ENCODE measurements at regions not wholly inside any gene's neighbourhood (a gene's known extent, or its start where the extent isn't known, plus 50 kb on each side); places are given as distances from the start of the nearest gene placed in this dataset.

GRCh38 chr7:69403169-69403568, 195.1 kb upstream of the AUTS2 start:
- Histone ChIP-seq H3K9me3 (no peaks in the 10 kb centered on the region), H3K27me3 (no peaks in the 10 kb centered on the region), H3K27ac (no peak overlapping the region), H3K4me1 (peaks cover 8% of the 10 kb centered on the region), H3K36me3 (no peaks in the 10 kb centered on the region), H3K4me3 (no peak overlapping the region)
- 62% methylated on average over 2 of the region's 2 CpGs for WGBS
- peak in 1 of 2 donors; percentile 11 for DNase-seq (ENCODE audit: low spot score in 2 of 2)
- TF ChIP-seq EP300 (IDR thresholded peaks at IDR 0.05) (no peak), POLR2AphosphoS5 (IDR thresholded peaks at IDR 0.05) (no peak), POLR2A (IDR thresholded peaks at IDR 0.05) (no peak), CTCF (IDR thresholded peaks at IDR 0.05) (no peak)

DNA sequence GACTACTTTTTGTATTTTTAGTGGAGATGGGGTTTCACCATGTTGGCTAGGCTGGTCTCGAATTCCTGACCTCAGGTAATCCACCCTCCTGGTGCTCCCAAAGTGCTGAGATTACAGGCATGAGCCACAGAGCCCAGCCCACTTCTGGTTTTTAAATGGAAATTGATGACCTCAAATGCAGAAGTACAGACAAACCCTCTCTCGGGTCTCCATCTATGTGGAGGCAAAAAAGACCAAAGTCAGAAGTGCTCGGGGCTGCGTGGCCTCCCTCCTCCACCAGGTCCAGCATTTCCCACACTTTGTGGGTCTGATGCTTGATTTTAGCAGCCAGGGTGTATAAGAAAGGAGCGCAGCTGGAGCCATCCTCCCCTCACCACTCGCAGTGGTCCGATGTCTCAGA, 187.3 kb upstream of the AUTS2 start:
- DNase-seq (ENCODE audit: low spot score in 2 of 2), result peak in 1 of 2 donors; percentile 8
- H3K4me3 ChIP-seq, result no peak overlapping the region
- WGBS, result 81% methylated on average over 7 of the region's 7 CpGs
- no peaks in the 10 kb centered on the region for H3K9me3 ChIP-seq
- H3K4me1 ChIP-seq, result peaks cover 15% of the 10 kb centered on the region
- TF ChIP-seq POLR2AphosphoS5 (IDR thresholded peaks at IDR 0.05) (no peak), EP300 (IDR thresholded peaks at IDR 0.05) (no peak), CTCF (IDR thresholded peaks at IDR 0.05) (no peak), POLR2A (IDR thresholded peaks at IDR 0.05) (no peak)
- no peaks in the 10 kb centered on the region for H3K27me3 ChIP-seq
- no peaks in the 10 kb centered on the region for H3K36me3 ChIP-seq
- no peak overlapping the region for H3K27ac ChIP-seq

DNA sequence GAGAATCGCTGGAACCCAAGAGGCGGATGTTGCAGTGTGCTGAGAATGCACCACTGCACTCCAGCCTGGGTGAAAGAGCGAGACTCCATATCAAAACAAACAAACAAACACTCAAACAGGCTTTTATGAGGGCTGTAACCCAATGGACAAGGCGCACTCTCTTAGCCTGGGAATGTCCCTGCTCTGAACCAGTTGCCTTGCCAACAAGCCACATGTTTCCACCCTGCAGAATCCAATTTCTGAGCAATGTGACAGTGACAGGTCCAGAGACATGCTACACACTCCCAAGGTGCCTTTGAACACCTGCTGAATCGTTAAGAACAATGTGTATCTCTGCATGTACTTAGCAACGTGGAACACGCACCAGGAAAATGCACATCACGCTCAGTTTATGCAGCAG, 186.8 kb upstream of the AUTS2 start:
- 83% methylated on average over 8 of the region's 8 CpGs for WGBS
- Histone ChIP-seq H3K4me3 (no peak overlapping the region), H3K27me3 (no peaks in the 10 kb centered on the region), H3K9me3 (no peaks in the 10 kb centered on the region), H3K4me1 (peaks cover 15% of the 10 kb centered on the region), H3K27ac (no peak overlapping the region), H3K36me3 (no peaks in the 10 kb centered on the region)
- no peak for TF ChIP-seq CTCF (IDR thresholded peaks at IDR 0.05)
- no peak for TF ChIP-seq POLR2A (IDR thresholded peaks at IDR 0.05)
- no peak for TF ChIP-seq POLR2AphosphoS5 (IDR thresholded peaks at IDR 0.05)
- no peak for DNase-seq (ENCODE audit: low spot score in 2 of 2)

DNA sequence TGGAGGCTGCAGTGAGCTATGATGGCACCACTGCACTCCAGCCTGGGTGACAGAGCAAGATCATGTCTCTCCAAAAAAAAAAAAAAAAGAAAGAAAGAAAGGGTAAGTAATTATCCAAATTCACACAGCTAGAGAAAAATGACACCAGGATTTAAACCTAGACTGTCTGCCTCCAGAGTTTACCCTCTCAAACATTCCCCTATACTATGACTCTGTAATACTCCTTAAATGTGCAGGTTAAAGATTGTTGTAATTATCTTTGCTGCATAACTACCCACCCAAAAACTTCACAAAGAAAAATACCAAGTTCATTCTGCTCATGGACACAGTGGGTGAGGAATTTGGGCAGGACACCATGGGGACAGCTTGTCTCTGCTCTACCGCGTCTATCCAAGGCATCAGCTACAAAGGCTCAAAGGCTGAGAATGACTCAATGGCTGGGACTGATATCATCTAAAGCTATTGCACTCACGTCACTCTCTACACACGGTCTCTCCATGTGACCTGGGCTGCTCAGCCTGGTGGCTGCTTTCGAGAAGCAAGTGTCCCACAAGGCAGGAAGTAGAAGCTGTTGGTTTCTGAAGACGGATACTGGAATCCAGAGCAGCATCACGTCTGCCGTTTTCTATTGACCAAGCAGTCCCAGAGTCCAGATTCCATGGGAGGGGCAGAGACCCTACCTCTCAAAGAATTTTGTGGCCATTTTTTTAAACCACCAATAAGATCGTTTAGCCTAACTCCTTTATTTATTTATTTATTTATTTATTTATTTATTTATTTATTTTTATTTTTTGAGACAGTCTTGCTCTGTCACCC, 185.7 kb upstream of the AUTS2 start:
- H3K9me3 ChIP-seq, result no peaks in the 10 kb centered on the region
- 34% methylated on average over 9 of the region's 9 CpGs for WGBS
- peaks cover 15% of the 10 kb centered on the region for H3K4me1 ChIP-seq
- TF ChIP-seq POLR2AphosphoS5 (IDR thresholded peaks at IDR 0.05) (peak in 1 of 3 donors; percentile 68), CTCF (IDR thresholded peaks at IDR 0.05) (no peak)
- H3K4me3 ChIP-seq, result no peak overlapping the region
- peak overlapping the region; percentile 38 for H3K27ac ChIP-seq
- no peaks in the 10 kb centered on the region for H3K36me3 ChIP-seq
- H3K27me3 ChIP-seq, result no peaks in the 10 kb centered on the region
- peak in 1 of 2 donors; percentile 73 for DNase-seq (ENCODE audit: low spot score in 2 of 2)

- Histone ChIP-seq H3K36me3 (no peaks in the 10 kb centered on the region), H3K27ac (no peak overlapping the region), H3K4me3 (no peak overlapping the region), H3K4me1 (peaks cover 15% of the 10 kb centered on the region), H3K9me3 (no peaks in the 10 kb centered on the region), H3K27me3 (no peaks in the 10 kb centered on the region)
- DNase-seq (ENCODE audit: low spot score in 2 of 2), result no peak
- 95% methylated on average over 5 of the region's 5 CpGs for WGBS
- TF ChIP-seq CTCF (IDR thresholded peaks at IDR 0.05) (no peak), POLR2A (IDR thresholded peaks at IDR 0.05) (no peak), POLR2AphosphoS5 (IDR thresholded peaks at IDR 0.05) (no peak), EP300 (IDR thresholded peaks at IDR 0.05) (no peak)
Observed at GRCh38 chr7:69414555-69414954, 183.7 kb upstream of the AUTS2 start.
